HuH-7 (cell line): ENCODE measurements at regions not wholly inside any gene's neighbourhood (a gene's known extent, or its start where the extent isn't known, plus 50 kb on each side); places are given as distances from the start of the nearest gene placed in this dataset.
"Not testable (repeated sequence)": the region's sequence is repeated elsewhere in the genome, so short reads cannot be mapped to it uniquely, and the experiment has no call there.

Experiments
- DNase-seq: peaks from one replicate; pipeline ENCODE4 v3.0.0; 2011; ENCODE audit warnings: low spot score

DNA sequence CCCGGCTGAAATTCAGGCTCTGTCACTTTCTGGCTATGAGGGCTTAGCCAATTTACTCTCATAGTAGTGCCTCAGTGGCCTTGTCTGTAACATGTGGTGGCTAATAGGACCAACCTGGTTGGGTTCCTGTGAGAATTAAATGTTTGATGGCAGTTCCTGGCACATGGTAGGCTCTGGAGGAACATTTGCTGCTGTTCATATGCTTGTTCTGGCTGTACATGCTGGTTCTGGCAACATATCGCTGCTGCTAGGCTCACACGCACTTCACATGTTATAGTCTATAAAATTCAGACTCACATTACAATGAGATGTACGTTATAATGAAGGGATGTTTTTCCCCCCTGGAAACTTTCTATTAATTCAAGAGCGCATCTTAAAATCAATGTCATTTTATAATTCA is 417.7 kb upstream of the GYPC start:
- DNase-seq: no peak

DNA sequence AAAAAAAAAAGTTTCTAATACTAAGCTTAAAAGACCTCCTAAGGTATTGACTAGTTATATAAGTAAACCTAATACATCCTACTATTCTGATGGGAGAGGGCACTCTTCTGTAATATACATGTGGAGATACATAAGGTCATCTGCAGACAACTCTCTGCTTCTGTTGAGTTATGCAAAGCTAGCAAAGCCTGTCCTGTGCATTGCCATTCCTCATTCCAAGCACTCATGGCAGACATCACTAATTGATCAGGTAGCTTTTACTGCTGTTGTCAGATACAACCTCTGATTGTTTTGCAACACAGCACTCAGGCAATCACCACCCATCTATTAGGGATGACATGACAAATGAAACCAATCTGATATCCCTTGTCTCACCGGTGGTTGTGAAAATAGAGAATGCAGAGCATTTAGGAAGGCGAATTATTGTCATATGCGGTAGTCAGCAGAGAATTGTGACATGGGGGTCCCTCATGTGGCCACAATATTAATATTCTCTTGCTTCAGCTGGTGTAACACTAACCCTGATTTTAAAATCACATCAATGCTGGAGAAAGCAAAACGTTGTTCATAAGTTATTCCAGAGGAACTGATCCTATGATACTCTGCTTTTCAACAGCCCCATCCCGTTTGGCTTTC is 416.5 kb upstream of the GYPC start:
- DNase-seq: no peak

DNA sequence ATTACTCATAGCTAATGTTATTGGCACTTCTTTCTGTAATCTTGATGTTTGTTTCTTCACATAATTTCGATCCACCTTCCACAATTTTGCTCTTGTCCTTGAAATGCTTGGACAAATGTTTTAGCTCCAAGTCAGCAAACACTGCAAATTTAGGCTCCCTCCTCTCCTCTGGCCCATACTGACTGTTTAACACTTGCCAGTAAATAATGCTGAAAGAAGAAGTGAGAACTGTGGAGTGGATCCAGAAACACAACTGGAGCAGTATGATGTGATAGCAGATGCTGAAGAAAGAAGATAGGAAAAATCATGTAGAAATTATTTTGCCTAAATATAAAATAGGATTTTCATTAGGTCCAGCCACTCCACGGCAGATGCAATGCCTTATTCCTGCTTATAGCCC is 415.0 kb upstream of the GYPC start:
- DNase-seq: no peak

DNA sequence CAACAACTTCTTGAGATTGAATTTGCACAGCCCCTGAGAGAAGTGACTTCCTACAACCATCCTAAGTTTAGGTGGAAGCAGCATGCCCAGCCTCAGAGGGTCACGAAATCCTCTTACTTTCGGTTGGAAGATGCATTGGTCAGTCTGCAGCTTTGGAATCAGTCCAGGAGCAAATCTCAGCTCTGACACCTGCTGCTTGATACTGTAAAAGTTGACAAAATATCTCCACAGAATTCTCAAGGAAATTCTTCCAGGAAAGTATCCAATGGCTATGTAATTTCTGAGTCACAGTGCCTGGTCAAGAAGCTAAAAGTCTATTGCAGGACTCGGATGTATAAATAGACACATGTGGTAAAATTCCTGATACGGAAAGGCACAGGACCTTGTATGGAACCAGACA is 414.5 kb upstream of the GYPC start:
- DNase-seq: no peak

DNA sequence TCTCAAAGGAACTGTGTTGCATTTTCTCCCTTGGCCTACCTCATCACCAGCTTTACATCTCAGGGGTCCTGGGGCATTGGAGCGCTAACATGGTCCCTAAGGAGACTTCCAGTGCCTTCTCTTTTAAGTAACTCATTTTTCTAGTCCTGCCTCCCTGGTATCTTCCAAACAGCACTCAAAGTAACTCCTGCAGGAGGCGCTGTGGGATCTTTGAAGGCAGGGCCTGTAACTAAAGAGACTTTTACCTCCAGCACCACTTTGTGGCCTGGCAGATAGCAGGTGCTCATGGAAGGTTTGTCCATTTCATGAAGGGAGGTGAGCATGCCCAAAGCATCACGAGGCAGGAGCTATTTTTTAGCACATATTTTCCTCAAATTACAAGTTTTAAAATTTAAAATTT is 411.0 kb upstream of the GYPC start:
- DNase-seq: peak; percentile 15

DNA sequence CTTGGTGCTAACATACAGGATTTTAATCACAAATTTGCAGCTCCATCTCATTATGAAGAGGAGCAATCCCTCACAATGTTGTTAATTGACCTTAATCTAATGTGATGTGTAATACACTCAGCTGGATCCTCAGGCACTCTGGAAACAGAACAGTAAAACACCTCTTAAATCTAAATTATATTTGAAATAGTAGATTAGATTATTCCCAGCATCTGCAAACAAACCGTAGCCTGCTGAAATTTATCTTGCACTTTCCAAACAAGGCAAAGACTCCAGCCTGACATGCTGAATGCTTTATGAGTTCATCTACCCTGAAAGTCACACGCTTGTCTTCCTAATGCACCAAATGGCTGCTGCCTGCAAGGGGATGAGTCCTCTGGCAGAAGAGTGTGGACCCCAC is 402.3 kb upstream of the GYPC start:
- no peak for DNase-seq

DNA sequence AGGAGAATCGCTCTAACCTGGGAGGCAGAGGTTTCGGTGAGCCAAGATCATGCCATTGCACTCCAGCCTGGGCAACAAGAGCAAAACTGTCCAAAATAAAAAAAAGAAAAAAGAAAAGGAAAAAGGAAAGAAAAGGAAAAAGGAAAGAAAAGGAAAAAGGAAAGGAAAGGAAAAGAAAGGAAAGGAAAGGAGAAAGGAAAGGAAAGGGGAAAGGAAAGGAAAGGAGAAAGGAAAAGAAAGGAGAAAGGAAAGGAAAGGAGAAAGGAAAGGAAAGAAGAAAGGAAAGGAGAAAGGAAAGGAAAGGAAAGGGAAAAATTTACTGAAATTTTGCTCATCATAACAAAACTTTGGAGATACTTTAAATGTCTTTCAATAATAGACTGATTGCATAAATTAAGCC is 391.3 kb upstream of the GYPC start:
- DNase-seq: no peak

DNA sequence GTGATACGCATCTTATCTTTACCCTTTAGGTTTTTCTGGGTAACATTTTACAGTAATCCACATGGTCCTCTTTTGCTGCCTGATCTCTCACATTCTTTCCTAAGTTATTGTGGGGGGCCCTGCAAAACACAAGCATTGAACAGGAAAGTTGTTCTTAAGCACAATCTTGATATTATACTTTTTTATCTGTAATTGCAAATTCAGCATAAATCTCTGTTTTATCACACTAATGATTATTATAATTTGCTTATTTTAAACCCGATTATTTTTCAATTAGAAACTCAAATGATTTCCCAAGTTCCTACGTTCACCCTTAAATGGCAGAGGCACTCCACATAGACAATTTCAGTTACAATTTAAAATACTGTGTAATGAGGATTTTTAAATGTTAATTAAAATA is 386.0 kb upstream of the GYPC start:
- DNase-seq: no peak

DNA sequence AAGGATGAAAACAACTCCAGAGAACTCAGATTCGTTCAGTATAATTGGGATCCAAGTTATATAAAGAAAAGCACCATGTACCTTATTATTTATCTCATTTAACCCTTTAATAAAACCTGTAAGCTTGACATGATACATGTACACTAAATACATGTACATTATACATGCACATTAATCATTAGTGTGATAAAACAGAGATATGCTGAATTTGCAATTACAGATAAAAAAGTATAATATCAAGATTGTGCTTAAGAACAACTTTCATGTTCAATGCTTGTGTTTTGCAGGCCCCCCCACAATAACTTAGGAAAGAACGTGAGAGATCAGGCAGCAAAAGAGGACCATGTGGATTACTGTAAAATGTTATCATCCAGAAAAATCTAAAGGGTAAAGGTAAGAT is 385.4 kb upstream of the GYPC start:
- DNase-seq: no peak

DNA sequence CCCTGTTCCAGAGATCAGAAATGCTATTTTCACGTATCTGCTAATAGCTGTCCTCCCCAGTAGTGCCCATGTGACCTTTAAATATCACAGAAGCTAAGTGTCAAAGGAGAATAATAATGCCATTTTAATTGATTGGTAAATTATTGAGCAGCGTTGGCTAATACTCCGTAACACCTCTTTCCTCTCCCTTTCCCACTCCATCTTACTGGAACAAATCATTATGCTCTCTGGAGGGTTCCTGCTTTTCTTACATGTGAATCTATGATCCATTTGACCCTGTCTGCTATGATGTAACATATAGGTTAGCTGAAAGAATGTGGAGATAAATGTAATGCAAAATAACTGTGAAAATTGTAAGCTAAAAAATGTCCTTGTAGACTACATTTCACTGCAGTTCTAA is 383.6 kb upstream of the GYPC start:
- no peak for DNase-seq

DNA sequence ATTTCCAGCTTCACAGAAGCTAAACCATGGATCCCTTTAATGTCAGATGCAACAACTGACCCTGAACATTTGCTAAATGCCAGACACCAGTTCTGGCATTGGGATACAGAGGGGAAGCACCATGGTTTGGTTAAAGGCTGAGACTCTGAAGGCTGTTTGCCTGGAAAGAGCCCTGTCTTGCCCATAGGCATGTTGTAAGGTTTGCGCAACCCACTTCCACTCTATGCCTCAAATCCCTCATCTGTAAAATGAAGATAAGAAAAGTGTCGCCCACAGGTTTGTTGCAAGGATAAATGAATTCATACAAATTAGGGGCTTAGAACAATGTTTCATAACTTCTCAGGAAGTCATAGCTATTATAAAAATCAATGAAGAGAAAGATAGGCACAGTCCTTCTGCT is 380.9 kb upstream of the GYPC start:
- no peak for DNase-seq

DNA sequence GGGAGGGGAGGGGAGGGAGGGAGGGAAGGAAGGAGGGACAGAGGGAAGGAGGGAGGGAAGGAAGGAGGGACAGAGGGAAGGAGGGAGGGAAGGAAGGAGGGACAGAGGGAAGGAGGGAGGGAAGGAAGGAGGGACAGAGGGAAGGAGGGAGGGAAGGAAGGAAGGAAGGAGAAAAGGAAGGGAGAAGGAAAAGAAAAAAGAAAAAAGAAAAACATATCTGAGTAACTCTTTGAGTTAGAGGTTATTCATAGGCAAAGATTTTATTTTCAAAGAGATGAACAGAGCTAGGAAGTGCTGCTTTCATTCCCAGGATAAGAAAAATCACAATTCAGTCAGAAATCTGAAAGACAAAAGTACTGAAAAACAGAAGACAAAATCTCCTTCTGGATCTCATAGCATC is 379.7 kb upstream of the GYPC start:
- DNase-seq: not testable (repeated sequence)

DNA sequence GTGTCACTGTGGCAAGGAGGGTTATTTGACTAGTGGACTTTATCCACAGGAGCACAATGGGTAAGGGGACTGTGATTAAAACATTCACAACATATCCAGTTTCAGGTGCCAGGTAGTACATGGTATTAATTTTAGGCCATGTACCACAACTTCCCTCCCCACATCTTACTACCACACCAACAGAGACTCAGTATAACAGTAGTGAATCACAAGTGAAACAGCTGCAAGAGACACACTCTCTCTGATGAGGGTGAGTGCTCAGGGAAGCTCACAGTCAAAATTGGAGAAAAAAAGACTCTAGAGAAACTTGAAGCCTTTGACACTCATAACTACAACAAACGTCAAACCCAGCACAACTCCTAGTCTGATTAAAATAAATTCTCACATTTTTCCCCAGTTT is 367.6 kb upstream of the GYPC start:
- DNase-seq: no peak

DNA sequence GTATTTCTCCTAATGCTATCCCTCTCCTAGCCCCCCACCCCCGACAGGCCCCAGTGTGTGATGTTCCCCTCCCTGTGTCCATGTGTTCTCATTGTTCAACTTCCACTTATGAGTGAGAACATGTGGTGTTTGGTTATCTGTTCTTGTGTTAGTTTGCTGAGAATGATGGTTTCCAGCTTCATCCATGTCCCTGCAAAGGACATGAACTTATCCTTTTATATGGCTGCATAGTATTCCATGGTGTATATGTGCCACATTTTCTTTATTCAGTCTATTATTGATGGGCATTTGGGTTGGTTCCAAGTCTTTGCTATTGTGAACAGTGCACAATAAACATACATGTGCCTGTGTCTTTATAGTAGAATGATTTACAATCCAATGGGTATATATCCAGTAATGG is 362.0 kb upstream of the GYPC start:
- not testable (repeated sequence) for DNase-seq

DNA sequence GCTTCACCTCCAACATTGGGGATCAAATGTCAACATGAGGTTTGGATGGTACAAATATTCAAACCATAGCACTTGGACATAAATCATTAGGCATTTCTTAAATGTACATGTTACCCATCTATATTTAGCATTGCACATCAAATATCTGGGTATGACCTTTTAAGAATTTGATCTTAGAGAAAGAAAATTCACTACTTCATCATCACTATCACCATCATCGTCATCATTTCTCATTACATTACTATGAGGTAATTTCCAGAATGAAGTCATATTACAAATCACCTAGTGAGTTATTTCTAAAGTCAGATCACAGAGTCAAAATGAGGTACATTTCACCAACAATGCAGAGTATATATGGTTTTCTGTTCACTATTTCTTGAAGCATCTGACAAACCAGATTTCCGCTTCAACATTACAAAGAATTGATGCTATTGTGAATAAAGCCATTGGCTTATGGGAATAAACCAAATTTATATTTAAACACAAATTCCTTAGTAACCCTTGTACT is 356.4 kb upstream of the GYPC start:
- DNase-seq: no peak

DNA sequence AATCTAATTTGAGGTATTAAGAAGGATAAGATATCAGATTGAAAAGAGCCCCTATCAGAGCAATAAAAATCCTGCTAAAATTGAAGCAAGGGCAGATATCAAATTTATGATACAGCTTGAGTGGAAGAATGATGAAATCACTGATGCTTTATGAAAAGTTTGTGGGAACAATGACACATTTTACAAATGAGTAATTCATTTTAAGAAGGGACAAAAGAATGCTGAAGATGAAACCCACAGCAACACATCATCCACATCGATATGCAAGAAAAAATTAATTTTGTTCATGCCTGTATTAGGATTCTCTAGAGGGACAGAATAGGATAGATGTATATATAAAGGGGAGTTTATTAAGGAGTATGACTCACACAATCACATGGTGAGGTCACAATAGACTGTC is 355.6 kb upstream of the GYPC start:
- no peak for DNase-seq

DNA sequence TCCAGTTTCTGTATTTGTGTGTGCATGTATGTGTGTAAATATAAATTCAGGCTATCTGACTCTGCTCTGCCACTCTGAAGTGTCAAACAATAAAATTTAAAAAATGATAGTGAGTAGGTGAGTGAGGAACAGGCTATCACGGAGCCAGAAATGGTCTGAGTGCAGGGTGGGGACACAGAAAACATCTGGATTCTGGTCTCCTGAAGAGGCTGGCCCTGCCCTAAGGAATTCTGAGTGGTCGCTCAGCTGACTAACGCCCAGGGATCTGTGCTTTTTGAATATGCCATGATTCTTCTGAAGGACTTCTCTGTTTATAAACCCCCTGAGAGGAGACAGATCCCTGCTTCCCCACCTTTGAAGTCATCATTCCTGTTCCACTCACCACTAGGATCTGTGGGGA is 353.9 kb upstream of the GYPC start:
- DNase-seq: no peak

DNA sequence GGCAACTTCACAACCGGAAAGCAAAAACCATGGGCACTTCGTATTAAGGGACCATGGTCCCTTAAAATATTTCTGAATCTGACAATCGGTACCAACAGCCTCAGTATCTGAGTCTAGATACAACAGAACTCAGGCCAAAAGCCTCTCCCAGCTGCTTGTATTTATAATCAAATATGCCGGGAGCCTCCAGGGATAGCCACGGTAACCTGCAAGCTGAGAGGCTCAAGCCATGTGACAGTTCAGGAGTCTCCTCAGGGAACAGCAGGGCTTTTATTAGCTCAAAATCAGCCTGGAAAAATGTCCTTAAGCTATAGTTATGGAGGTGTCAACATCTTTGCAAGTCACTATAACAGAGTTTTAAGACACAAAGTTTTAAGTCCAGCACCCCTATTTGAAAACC is 352.8 kb upstream of the GYPC start:
- no peak for DNase-seq

DNA sequence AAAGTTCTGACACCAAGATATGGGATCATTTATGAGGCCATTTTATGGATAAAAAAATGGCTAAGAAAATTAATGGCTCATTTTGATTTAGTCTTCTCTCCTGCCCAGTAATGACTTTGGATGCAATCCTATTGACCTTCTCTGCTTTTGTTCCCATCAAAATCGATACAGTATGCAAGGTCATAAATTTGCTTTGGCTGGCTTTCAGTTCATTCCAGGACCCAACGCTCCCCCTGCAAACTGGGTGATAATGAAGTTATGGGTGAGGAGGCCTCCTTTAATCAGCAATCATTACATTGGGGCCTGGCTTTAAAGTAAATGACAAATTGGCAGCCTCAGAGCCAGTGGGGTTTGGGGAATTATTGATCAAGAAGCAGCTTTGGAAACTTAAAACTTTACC is 351.8 kb upstream of the GYPC start:
- no peak for DNase-seq

DNA sequence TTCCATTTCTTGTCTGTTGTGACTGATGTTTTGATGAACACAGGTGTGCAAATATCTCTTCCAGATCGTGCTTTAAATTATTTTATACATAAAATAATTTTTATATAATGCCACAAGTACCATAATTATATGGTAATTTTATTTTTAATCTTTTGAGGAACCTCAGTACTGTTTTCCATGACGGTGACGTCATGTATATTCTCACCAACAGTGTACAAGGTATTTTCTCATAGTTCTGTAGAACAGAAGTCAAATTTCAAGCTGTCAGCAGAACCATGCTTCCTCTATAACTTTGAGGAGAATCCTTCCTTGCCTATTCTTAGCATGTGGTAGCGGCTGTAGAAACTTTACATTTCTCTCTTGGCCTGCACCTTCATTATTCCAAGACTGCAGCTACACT is 349.4 kb upstream of the GYPC start:
- no peak for DNase-seq

DNA sequence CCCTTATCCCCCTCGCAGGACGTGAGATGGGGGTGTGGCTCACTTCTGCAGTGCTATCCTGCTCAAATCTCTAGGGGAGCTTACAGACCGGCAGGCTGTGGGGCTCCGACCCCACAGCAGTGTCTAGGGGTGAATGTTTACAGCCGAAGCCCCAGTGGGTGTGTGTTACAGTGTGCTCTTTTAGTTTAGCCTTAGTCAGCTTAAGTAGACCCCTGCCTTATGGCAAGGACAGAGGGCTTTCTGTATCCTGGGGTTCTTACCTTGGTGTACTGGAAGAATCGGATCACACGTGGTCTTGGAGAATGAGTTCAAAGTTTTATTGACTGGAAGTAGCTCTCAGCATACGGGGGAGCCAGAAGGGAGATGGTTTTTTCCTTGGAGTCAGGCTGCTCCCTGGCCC is 348.2 kb upstream of the GYPC start:
- no peak for DNase-seq

DNA sequence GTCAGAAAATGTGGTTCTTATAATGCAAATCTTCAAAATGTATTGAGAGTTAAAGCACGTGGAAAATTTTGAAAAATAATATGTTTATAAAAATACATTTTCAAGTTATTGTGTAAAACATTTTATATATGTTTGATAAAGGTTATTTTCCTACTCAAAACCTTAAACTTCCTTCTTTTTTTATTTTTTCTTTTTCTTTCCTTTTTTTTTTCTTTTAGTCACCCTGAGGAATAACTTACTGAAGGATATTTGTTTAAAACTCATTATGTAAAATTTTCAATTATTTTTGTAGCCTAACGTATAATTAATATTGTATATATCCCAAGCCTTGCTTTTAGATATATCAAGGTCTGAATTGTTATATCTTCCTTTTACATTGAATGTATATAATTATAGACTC is 346.8 kb upstream of the GYPC start:
- no peak for DNase-seq

DNA sequence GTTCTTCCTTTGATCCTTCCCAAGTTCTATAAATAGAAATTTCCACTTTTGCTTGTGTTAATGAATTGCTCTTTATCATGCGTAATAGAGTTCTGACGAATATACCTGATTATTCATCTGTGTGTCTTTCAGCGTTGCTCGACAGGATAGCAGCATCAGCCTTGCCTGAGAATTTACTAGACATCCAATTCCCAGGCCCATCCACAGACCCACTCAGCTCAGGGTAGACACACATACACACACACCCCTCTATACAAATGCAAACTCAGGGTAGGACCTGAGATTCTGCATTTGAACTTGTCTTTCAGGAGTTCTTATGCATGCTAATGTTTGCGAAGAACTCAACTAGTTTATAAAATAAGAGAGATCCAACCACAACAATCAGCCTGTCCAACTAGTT is 343.4 kb upstream of the GYPC start:
- DNase-seq: no peak

DNA sequence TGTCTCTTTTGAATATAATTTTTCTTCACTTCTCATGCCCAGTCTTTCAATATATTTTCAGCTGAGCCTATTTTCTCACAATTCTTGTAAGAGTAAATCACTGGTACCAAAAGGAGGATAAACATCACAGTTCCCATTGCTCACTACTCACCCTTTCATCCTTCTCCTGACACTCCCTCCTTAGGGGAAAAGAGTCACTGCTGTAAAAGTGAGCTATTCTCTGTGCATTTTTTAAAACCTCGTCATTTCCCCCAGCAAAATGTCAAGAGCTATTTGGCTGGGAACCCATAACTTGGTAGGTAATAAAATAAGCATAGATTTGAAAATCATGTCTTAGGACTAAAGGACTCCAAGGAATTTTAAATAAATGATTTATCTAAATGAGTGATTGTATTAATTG is 340.1 kb upstream of the GYPC start:
- DNase-seq: no peak
